Endothelial cell of umbilical vein (primary cell): ENCODE measurements at regions not wholly inside any gene's neighbourhood (a gene's known extent, or its start where the extent isn't known, plus 50 kb on each side); places are given as distances from the start of the nearest gene placed in this dataset.

Experiments
- BruUV-seq: library from RNA; stranded (reverse); fragments of 400-500 nt; replicated peaks from 2 replicates; lab custom pipeline; 2021; lab: Mats Ljungman, UMichigan
- CTCF ChIA-PET: fragments of 300-600, 350-600 bp; sonication (Branson Sonifier 250); formaldehyde crosslinking; loops from one replicate; lab custom pipeline; 2021; ENCODE audit warnings: antibody characterized with exemption, inconsistent platforms; lab: Charles Lee
- POLR2A ChIA-PET: fragments of 300-600, 350-600 bp; sonication (Branson Sonifier 250); formaldehyde crosslinking; loops from one replicate; lab custom pipeline; 2021; ENCODE audit warnings: antibody characterized with exemption, inconsistent platforms; lab: Charles Lee
- DNase-seq: peaks from one replicate; pipeline ENCODE4 v3.0.0-alpha.2; 2011; ENCODE audit warnings: low read depth, low spot score
- FAIRE-seq: peaks from 2 replicates; lab custom pipeline; 2011; peaks lifted over from hg19 to GRCh38; lab: Jason Lieb, UNC
- H2AFZ ChIP-seq: 2 replicates; pipeline ENCODE4 v1.6.0; 2012; ENCODE audit warnings: low read depth, low read length, control low read depth, inconsistent platforms
- H3K27ac ChIP-seq: 2 replicates; pipeline ENCODE4 v1.5.1; 2011; ENCODE audit warnings: low read depth, mild to moderate bottlenecking, control low read depth, low read length, moderate library complexity; ENCODE audit not compliant: insufficient read depth
- H3K27me3 ChIP-seq, 2 experiments: 2 replicates each; pipeline versions ENCODE4 v1.6.0 to v1.6.1; 2011; ENCODE audit warnings: low read length in 2 of 2, mixed read lengths in 1 of 2; ENCODE audit not compliant: control insufficient read depth in 2 of 2, insufficient read depth in 2 of 2
- H3K36me3 ChIP-seq, 2 experiments: 2 replicates in 1 of 2; 3 replicates in 1 of 2; pipeline ENCODE4 v1.5.1; 2011; ENCODE audit warnings: low read length in 2 of 2, mild to moderate bottlenecking in 1 of 2, moderate library complexity in 1 of 2; ENCODE audit not compliant: control insufficient read depth in 2 of 2, insufficient read depth in 2 of 2; ENCODE audit errors: extremely low read depth in 1 of 2
- H3K4me1 ChIP-seq: 3 replicates; pipeline ENCODE4 v1.5.1; 2011; ENCODE audit warnings: mild to moderate bottlenecking, low read length; ENCODE audit not compliant: control insufficient read depth, insufficient read depth; ENCODE audit errors: extremely low read depth
- H3K4me2 ChIP-seq: 2 replicates; pipeline ENCODE4 v1.6.1; 2011; ENCODE audit warnings: low read length, control low read depth, mixed read lengths; ENCODE audit not compliant: insufficient read depth
- H3K4me3 ChIP-seq, 3 experiments: fragments of 200-600 bp in 1 of 3; sonication (generic), shearing (Covaris generic) in 1 of 3; replicated peaks in 1 of 3; 2 replicates each; pipeline ENCODE4 v1.5.1; 2011 to 2016; ENCODE audit warnings: control low read depth in 3 of 3, low read length in 3 of 3, mild to moderate bottlenecking in 2 of 3, inconsistent platforms in 1 of 3, low read depth in 1 of 3, moderate library complexity in 1 of 3; ENCODE audit not compliant: insufficient read depth in 1 of 3
- H3K79me2 ChIP-seq: 2 replicates; pipeline ENCODE4 v1.6.0; 2012; ENCODE audit warnings: low read length, inconsistent platforms; ENCODE audit not compliant: control insufficient read depth, insufficient read depth
- H3K9ac ChIP-seq: replicated peaks from 2 replicates; pipeline ENCODE3; 2011; ENCODE audit warnings: low read length, control low read depth; ENCODE audit not compliant: insufficient read depth; ENCODE audit errors: extremely low read depth
- H3K9me1 ChIP-seq: replicated peaks from 3 replicates; pipeline ENCODE4 v1.6.0; 2011; ENCODE audit warnings: mild to moderate bottlenecking, low read length; ENCODE audit not compliant: control insufficient read depth, insufficient read depth; ENCODE audit errors: extremely low read depth
- H3K9me3 ChIP-seq: replicated peaks from 2 replicates; pipeline ENCODE4 v1.5.1; 2012; ENCODE audit warnings: low read length, inconsistent platforms; ENCODE audit not compliant: control insufficient read depth, insufficient read depth
- H4K20me1 ChIP-seq: replicated peaks from 2 replicates; pipeline ENCODE3; 2011; ENCODE audit warnings: mild to moderate bottlenecking, low read length; ENCODE audit not compliant: control insufficient read depth, insufficient read depth; ENCODE audit errors: extremely low read depth
- CTCF ChIP-seq, 2 donors: IDR thresholded peaks; 1 replicate in 1 of 2; 2 replicates in 1 of 2; pipeline ENCODE4 v1.5.1; 2011; ENCODE audit warnings: low read length in 2 of 2, mild to moderate bottlenecking in 2 of 2, moderate library complexity in 2 of 2, control low read depth in 1 of 2, inconsistent platforms in 1 of 2, low read depth in 1 of 2; ENCODE audit not compliant: insufficient read depth in 1 of 2; ENCODE audit errors: extremely low read depth in 1 of 2
- FOS ChIP-seq: IDR thresholded peaks from 2 replicates; pipeline ENCODE4 v1.6.1; 2011; ENCODE audit warnings: mild to moderate bottlenecking, low read length, moderate library complexity, borderline replicate concordance; ENCODE audit not compliant: insufficient read depth
- GATA2 ChIP-seq: IDR thresholded peaks from 2 replicates; pipeline ENCODE4 v1.7.0; 2011; ENCODE audit warnings: low read depth, mild to moderate bottlenecking, moderate library complexity, mixed read lengths, low read length; ENCODE audit not compliant: insufficient read length, insufficient read depth
- POLR2A ChIP-seq: IDR thresholded peaks from 2 replicates; pipeline ENCODE4 v1.6.1; 2012; ENCODE audit warnings: low read depth, mild to moderate bottlenecking, control low read depth, low read length
- POLR2AphosphoS5 ChIP-seq: IDR thresholded peaks from 2 replicates; pipeline ENCODE4 v1.6.1; 2012; ENCODE audit warnings: low read depth, mild to moderate bottlenecking, control low read depth, low read length, moderate library complexity; ENCODE audit not compliant: insufficient read depth
- dilution Hi-C: fragments of 300-500 bp; cut with MboI; formaldehyde crosslinking; loops from one replicate; pipeline ENCODE4 v1.15.0; 2019; ENCODE audit warnings: low sequenced_read_pairs; ENCODE audit not compliant: extremely low pct_ligation_motif_present
- intact Hi-C: fragments of 100-400 bp; cut with micrococcal nuclease; formaldehyde crosslinking; loops from one replicate; pipeline ENCODE4 v1.10.0; 2022

GRCh38 chr7:15891151-15891881, 204.8 kb upstream of the MEOX2 start:
- H4K20me1 ChIP-seq: no peaks in the 10 kb centered on the region
- dilution Hi-C loops: no loop called here
- ChIA-PET CTCF (interaction anchor here (0.5 to 2.3 kb wide), 12 partner anchors 12 to 207 kb away, joined by 3 to 11 read pairs (median 4); no protein-coding TSS in a partner anchor), POLR2A (interaction anchor here (0.5 to 0.7 kb wide), 3 partner anchors 15 to 174 kb away, joined by 3 to 4 read pairs (median 3); no protein-coding TSS in a partner anchor)
- FAIRE-seq (no peak), DNase-seq (peak; percentile 46)
- no peak overlapping the region for H3K4me2 ChIP-seq
- TF ChIP-seq POLR2A (no peak), FOS (peak; percentile 43)
- intact Hi-C loops: no loop called here
- no peak overlapping the region for H3K4me3 ChIP-seq
- no peaks in the 10 kb centered on the region for H3K4me1 ChIP-seq
- no peaks in the 10 kb centered on the region for H3K9me1 ChIP-seq
- no peak overlapping the region for H3K27ac ChIP-seq
- H2AFZ ChIP-seq: no peak overlapping the region
- H3K79me2 ChIP-seq: no peaks in the 10 kb centered on the region
- BruUV-seq: no TSS peak
- H3K27me3 ChIP-seq: no peaks in the 10 kb centered on the region
- H3K36me3 ChIP-seq: no peaks in the 10 kb centered on the region
- H3K9me3 ChIP-seq: no peaks in the 10 kb centered on the region
- H3K9ac ChIP-seq: no peak overlapping the region

DNA sequence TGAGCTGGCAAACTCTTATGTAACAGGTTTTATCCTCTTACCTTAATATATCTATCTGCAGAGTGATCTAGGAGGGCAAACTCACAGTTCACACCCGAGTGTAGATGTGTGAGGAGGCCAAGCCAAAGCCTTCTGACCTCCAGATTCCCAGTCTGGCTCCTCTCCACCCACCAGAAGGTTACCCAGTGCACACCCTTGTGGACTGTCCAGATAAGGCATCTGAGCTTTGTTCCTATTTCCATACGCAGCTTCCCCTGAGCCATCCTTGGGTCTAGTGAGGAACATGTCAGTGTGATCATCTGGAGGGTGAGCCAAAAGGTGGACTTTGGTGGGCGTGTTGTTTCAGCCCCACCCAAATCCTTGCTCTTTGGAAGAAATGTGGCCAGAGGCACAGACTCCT, 203.0 kb upstream of the MEOX2 start:
- Histone ChIP-seq H3K27me3 (no peaks in the 10 kb centered on the region), H3K4me2 (no peak overlapping the region), H3K9ac (no peak overlapping the region), H3K9me1 (no peaks in the 10 kb centered on the region), H3K36me3 (no peaks in the 10 kb centered on the region), H3K9me3 (no peaks in the 10 kb centered on the region), H2AFZ (no peak overlapping the region), H4K20me1 (no peaks in the 10 kb centered on the region), H3K79me2 (no peaks in the 10 kb centered on the region), H3K27ac (no peak overlapping the region), H3K4me1 (no peaks in the 10 kb centered on the region), H3K4me3 (no peak overlapping the region)
- intact Hi-C loops (loop anchor here (1.0 kb wide), 1 partner anchor 203 kb away; the partner anchor contains the start of gene MEOX2), dilution Hi-C loops (no loop called here)
- POLR2A ChIA-PET: no interaction called here
- FAIRE-seq (peak; percentile 12), DNase-seq (peak; percentile 29)
- BruUV-seq: no TSS peak
- TF ChIP-seq POLR2A (no peak), CTCF (IDR thresholded peaks at IDR 0.05; ENCODE audit: extremely low read depth in 1 of 2, insufficient read depth in 1 of 2, low read depth in 1 of 2, low read length in 2 of 2) (peak; percentile 21 to 24), GATA2 (no peak), POLR2AphosphoS5 (no peak)
- CTCF ChIA-PET: interaction anchor here (0.7 to 2.3 kb wide), 7 partner anchors 11 to 565 kb away, joined by 3 to 11 read pairs (median 7); partner anchors contain the start of gene MEOX2
